GM12874 (cell line): ENCODE measurements at regions not wholly inside any gene's neighbourhood (a gene's known extent, or its start where the extent isn't known, plus 50 kb on each side); places are given as distances from the start of the nearest gene placed in this dataset.

Experiments
- CTCF ChIP-seq: IDR thresholded peaks from 2 replicates; pipeline ENCODE4 v1.5.1; 2011; ENCODE audit warnings: low read depth, mild to moderate bottlenecking, control low read depth, low read length, moderate library complexity; ENCODE audit not compliant: insufficient read depth

GRCh38 chr9:11356067-11356466 is 743.3 kb upstream of the PTPRD start:
- TF ChIP-seq CTCF = no peak

- TF ChIP-seq CTCF = no peak
Measured at GRCh38 chr9:11366585-11367129, 753.9 kb upstream of the PTPRD start.

- no peak for TF ChIP-seq CTCF
Measured at GRCh38 chr9:11374926-11375325, 762.1 kb upstream of the PTPRD start.

- no peak for TF ChIP-seq CTCF
Measured at GRCh38 chr9:11402621-11403020, 789.8 kb upstream of the PTPRD start.

GRCh38 chr9:11414241-11414640 is 801.4 kb upstream of the PTPRD start:
- TF ChIP-seq CTCF = no peak

- TF ChIP-seq CTCF = no peak
Measured at GRCh38 chr9:11417782-11418181, 805.0 kb upstream of the PTPRD start.

GRCh38 chr9:11431490-11431889 is 818.7 kb upstream of the PTPRD start:
- TF ChIP-seq CTCF = no peak
